H1 (cell line): ENCODE measurements at regions not wholly inside any gene's neighbourhood (a gene's known extent, or its start where the extent isn't known, plus 50 kb on each side); places are given as distances from the start of the nearest gene placed in this dataset.

Experiments
- CTCF ChIA-PET: fragments of 300-600 bp; sonication (Branson Sonifier 250); formaldehyde crosslinking; loops from one replicate; lab custom pipeline; 2021; ENCODE audit not compliant: partially characterized antibody; lab: Charles Lee
- POLR2A ChIA-PET: fragments of 300-600 bp; sonication (Branson Sonifier 250); formaldehyde crosslinking; loops from one replicate; lab custom pipeline; 2021; ENCODE audit warnings: inconsistent platforms; ENCODE audit not compliant: partially characterized antibody; lab: Charles Lee
- DNase-seq, 2 experiments: peaks; one replicate each; pipeline versions ENCODE4 v3.0.0 to v3.0.0-alpha.2; 2010 to 2022; ENCODE audit warnings: low spot score in 2 of 2, low read depth in 1 of 2, mixed read lengths in 1 of 2
- FAIRE-seq: peaks from 2 replicates; lab custom pipeline; 2011; peaks lifted over from hg19 to GRCh38; lab: Jason Lieb, UNC
- H2AFZ ChIP-seq: 2 replicates; pipeline ENCODE4 v1.8.1; 2012; ENCODE audit warnings: low read length, inconsistent platforms
- H2AK5ac ChIP-seq: 2 replicates; pipeline ENCODE4 v1.6.1; 2013; ENCODE audit warnings: low read depth, low read length
- H2BK120ac ChIP-seq: replicated peaks from 2 replicates; pipeline ENCODE3; 2013; ENCODE audit warnings: low read depth, low read length, inconsistent platforms
- H2BK12ac ChIP-seq: 2 replicates; pipeline ENCODE4 v1.6.1; 2013; ENCODE audit warnings: low read depth, low read length
- H2BK15ac ChIP-seq: 2 replicates; pipeline ENCODE4 v1.6.1; 2013; ENCODE audit warnings: low read length
- H2BK20ac ChIP-seq: 2 replicates; pipeline ENCODE4 v1.6.1; 2013; ENCODE audit warnings: low read length
- H2BK5ac ChIP-seq: 2 replicates; pipeline ENCODE4 v1.6.1; 2013; ENCODE audit warnings: low read depth, low read length
- H3K14ac ChIP-seq: 2 replicates; pipeline ENCODE4 v1.6.1; 2013; ENCODE audit warnings: inconsistent platforms; ENCODE audit not compliant: insufficient read length
- H3K18ac ChIP-seq: 2 replicates; pipeline ENCODE4 v1.6.1; 2013; ENCODE audit warnings: low read length; ENCODE audit errors: extremely low read depth
- H3K23ac ChIP-seq: 2 replicates; pipeline ENCODE4 v1.6.1; 2013; ENCODE audit warnings: inconsistent platforms; ENCODE audit not compliant: insufficient read length
- H3K23me2 ChIP-seq: 2 replicates; pipeline ENCODE4 v1.6.1; 2013; ENCODE audit warnings: low read depth, low read length
- H3K27ac ChIP-seq: 2 replicates; pipeline ENCODE4 v1.6.1; 2011; ENCODE audit warnings: low read depth, low read length, inconsistent platforms
- H3K27me3 ChIP-seq, 4 experiments: replicated peaks in 1 of 4; 1 replicate in 1 of 4; 2 replicates in 3 of 4; pipeline versions ENCODE4 v1.6.1 to v1.8.1; 2011 to 2013; ENCODE audit warnings: low read length in 3 of 4, mild to moderate bottlenecking in 3 of 4, inconsistent platforms in 2 of 4, mixed read lengths in 2 of 4, moderate library complexity in 1 of 4; ENCODE audit not compliant: control insufficient read depth in 3 of 4, insufficient read depth in 3 of 4; ENCODE audit errors: extremely low read depth in 1 of 4
- H3K36me3 ChIP-seq, 4 experiments: 2 replicates each; pipeline versions ENCODE4 v1.6.1 to v1.8.1; 2011 to 2013; ENCODE audit warnings: mild to moderate bottlenecking in 4 of 4, low read length in 3 of 4, moderate library complexity in 2 of 4, control low read depth in 1 of 4, inconsistent platforms in 1 of 4; ENCODE audit not compliant: insufficient read depth in 4 of 4, control insufficient read depth in 2 of 4
- H3K4ac ChIP-seq: replicated peaks from 2 replicates; pipeline ENCODE3; 2013; ENCODE audit warnings: low read length, low read depth, mixed read lengths, inconsistent platforms; ENCODE audit not compliant: insufficient read length
- H3K4me1 ChIP-seq, 4 experiments: replicated peaks in 1 of 4; 1 replicate in 1 of 4; 2 replicates in 3 of 4; pipeline versions ENCODE4 v1.6.1 to v1.8.1; 2011 to 2013; ENCODE audit warnings: low read length in 3 of 4, inconsistent platforms in 2 of 4, mixed read lengths in 1 of 4; ENCODE audit not compliant: insufficient read depth in 4 of 4, control insufficient read depth in 3 of 4
- H3K4me2 ChIP-seq, 2 experiments: 2 replicates each; pipeline versions ENCODE4 v1.6.1 to v1.8.1; 2011 to 2013; ENCODE audit warnings: low read depth in 2 of 2, low read length in 2 of 2, control low read depth in 1 of 2, inconsistent platforms in 1 of 2, mild to moderate bottlenecking in 1 of 2; ENCODE audit not compliant: insufficient read depth in 1 of 2
- H3K4me3 ChIP-seq, 4 experiments: fragments of 200-600, 300-600 bp in 1 of 4; sonication (generic), shearing (Covaris generic), sonication (Bioruptor Twin) in 1 of 4; 2 replicates each; pipeline versions ENCODE4 v1.5.1 to v1.8.1; 2011 to 2016; ENCODE audit warnings: low read length in 4 of 4, low read depth in 3 of 4, control low read depth in 2 of 4, inconsistent platforms in 2 of 4, mild to moderate bottlenecking in 2 of 4, mixed read lengths in 1 of 4, moderate library complexity in 1 of 4; ENCODE audit not compliant: insufficient read depth in 2 of 4; ENCODE audit errors: extremely low read depth in 1 of 4
- H3K56ac ChIP-seq: replicated peaks from 2 replicates; pipeline ENCODE3; 2013; ENCODE audit warnings: low read depth, mild to moderate bottlenecking, mixed read lengths, low read length, inconsistent platforms; ENCODE audit not compliant: insufficient read length
- H3K79me1 ChIP-seq: 2 replicates; pipeline ENCODE4 v1.6.1; 2013; ENCODE audit warnings: low read depth, low read length, control low read depth
- H3K79me2 ChIP-seq, 2 experiments: 2 replicates each; pipeline versions ENCODE4 v1.6.1 to v1.8.1; 2012 to 2013; ENCODE audit warnings: low read length in 2 of 2, mild to moderate bottlenecking in 2 of 2, inconsistent platforms in 1 of 2; ENCODE audit not compliant: insufficient read depth in 2 of 2, control insufficient read depth in 1 of 2
- H3K9ac ChIP-seq, 4 experiments: replicated peaks in 1 of 4; 1 replicate in 1 of 4; 2 replicates in 3 of 4; pipeline versions ENCODE4 v1.6.1 to v1.8.1; 2011 to 2013; ENCODE audit warnings: low read depth in 3 of 4, low read length in 3 of 4, control low read depth in 2 of 4, mild to moderate bottlenecking in 2 of 4, moderate library complexity in 2 of 4, inconsistent platforms in 1 of 4; ENCODE audit errors: extremely low read depth in 1 of 4
- H3K9me3 ChIP-seq, 2 experiments: 2 replicates each; pipeline versions ENCODE4 v1.6.1 to v1.8.1; 2012 to 2013; ENCODE audit warnings: mild to moderate bottlenecking in 2 of 2, moderate library complexity in 2 of 2, control low read depth in 1 of 2, inconsistent platforms in 1 of 2, low read depth in 1 of 2, low read length in 1 of 2, mixed read lengths in 1 of 2; ENCODE audit not compliant: insufficient read depth in 2 of 2
- H4K20me1 ChIP-seq, 2 experiments: replicated peaks in 1 of 2; 2 replicates each; pipeline versions ENCODE3 to v1.8.1; 2011 to 2013; ENCODE audit warnings: inconsistent platforms in 2 of 2, low read length in 2 of 2, mild to moderate bottlenecking in 1 of 2; ENCODE audit not compliant: insufficient read depth in 2 of 2, control insufficient read depth in 1 of 2
- H4K5ac ChIP-seq: 2 replicates; pipeline ENCODE4 v1.6.1; 2013; ENCODE audit warnings: low read length, low read depth, mixed read lengths, inconsistent platforms; ENCODE audit not compliant: insufficient read length
- H4K8ac ChIP-seq: 2 replicates; pipeline ENCODE4 v1.8.0; 2013; ENCODE audit warnings: mild to moderate bottlenecking, moderate library complexity, low read length, inconsistent platforms; ENCODE audit not compliant: insufficient read depth; ENCODE audit errors: extremely low read depth
- H4K91ac ChIP-seq: replicated peaks from 2 replicates; pipeline ENCODE3; 2013; ENCODE audit warnings: low read length, mixed read lengths, inconsistent platforms; ENCODE audit not compliant: insufficient read length
- BACH1 ChIP-seq: IDR thresholded peaks from 2 replicates; pipeline ENCODE4 v1.6.1; 2012; ENCODE audit warnings: low read length, improper control_type of control experiment
- CTBP2 ChIP-seq: IDR thresholded peaks from 2 replicates; pipeline ENCODE4 v1.7.0; 2011; ENCODE audit warnings: borderline replicate concordance, mild to moderate bottlenecking, moderate library complexity, mixed read lengths, low read length; ENCODE audit not compliant: insufficient read depth, insufficient read length
- WGBS, 2 experiments: shearing (Covaris generic) in 1 of 2; methylation state at CpG; one replicate each; pipeline versions ENCODE4 v1.1.6 to v1.1.7; 2013 to 2015; ENCODE audit warnings: low lambda C conversion rate in 2 of 2, mixed read lengths in 2 of 2, inconsistent platforms in 1 of 2, low coverage in 1 of 2, missing lambda C conversion rate in 1 of 2; ENCODE audit not compliant: insufficient replicate concordance in 2 of 2, insufficient coverage in 1 of 2, insufficient read length in 1 of 2; ENCODE audit errors: extremely low coverage in 1 of 2, missing lambda C conversion rate in 1 of 2; 5-methylcytosine and 5-hydroxymethylcytosine counted together

DNA sequence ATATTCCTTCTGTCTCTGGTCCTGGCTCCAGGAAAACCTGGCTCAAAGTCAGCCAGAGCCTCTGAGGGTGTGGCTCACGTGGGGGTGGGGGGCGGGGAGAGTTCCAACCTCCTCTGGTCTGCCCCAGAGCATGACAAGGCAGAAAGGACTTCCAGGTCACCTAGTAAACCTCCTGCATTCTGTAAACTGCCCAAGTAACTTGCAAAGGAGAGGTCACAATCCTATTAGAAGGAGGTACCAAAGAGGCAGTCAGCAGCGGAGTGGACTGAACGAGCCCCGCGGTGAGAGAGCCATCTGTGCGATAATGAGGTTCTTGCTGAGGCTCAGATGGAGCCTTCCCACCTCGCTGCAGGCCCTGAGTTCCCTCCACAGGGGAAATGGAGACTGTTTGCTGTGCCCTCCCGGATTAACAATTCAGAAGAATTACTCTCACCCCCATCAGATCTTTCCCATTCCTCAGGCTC is 58.9 kb upstream of the GATA6 start:
- peaks cover 0 to 3% (median 0%) of the 10 kb centered on the region in 4 experiments; a peak in 1 of 7 replicates for H3K4me1 ChIP-seq

More for the DNA sequence above, 58.9 kb upstream of the GATA6 start:
- TF ChIP-seq BACH1 (0 out of 2 replicates have a peak, but pooled peaks have one; percentile 32), CTBP2 (no peak)
- no peak for FAIRE-seq
- Histone ChIP-seq H3K9ac (peak overlapping the region in 1 of 4 experiments; percentile 10; a peak in 1 of 7 replicates), H3K18ac (no peak overlapping the region; the same call in 1 of the 2 replicates), H2BK15ac (no peak overlapping the region), H3K4ac (no peak overlapping the region), H3K23ac (no peak overlapping the region), H4K8ac (peak overlapping the region; percentile 7; the same call in 1 of the 2 replicates), H2AFZ (peak overlapping the region; percentile 10; the same call in 1 of the 2 replicates), H4K20me1 (no peaks in the 10 kb centered on the region), H2BK20ac (no peak overlapping the region), H2AK5ac (no peak overlapping the region), H3K23me2 (peaks cover 1% of the 10 kb centered on the region; the same call in 1 of the 2 replicates), H2BK120ac (no peak overlapping the region), H3K79me1 (no peaks in the 10 kb centered on the region), H3K9me3 (no peaks in the 10 kb centered on the region), H3K14ac (no peak overlapping the region), H3K79me2 (no peaks in the 10 kb centered on the region), H3K27ac (no peak overlapping the region), H3K27me3 (no peaks in the 10 kb centered on the region), H4K91ac (no peak overlapping the region), H3K4me3 (no peak overlapping the region), H2BK12ac (no peak overlapping the region), H3K36me3 (no peaks in the 10 kb centered on the region), H2BK5ac (peak overlapping the region; percentile 39; the same call in 1 of the 2 replicates), H3K4me2 (no peak overlapping the region), H4K5ac (no peak overlapping the region), H3K56ac (no peak overlapping the region)
- no peak for DNase-seq
- ChIA-PET POLR2A (no interaction called here), CTCF (no interaction called here)
- 78% methylated on average over 9 of the region's 9 CpGs; no CpG with 5 or more reads in 1 of the 2 experiments for WGBS, 2 experiments
